K562 (cell line): ENCODE measurements at regions not wholly inside any gene's neighbourhood (a gene's known extent, or its start where the extent isn't known, plus 50 kb on each side); places are given as distances from the start of the nearest gene placed in this dataset.

Source experiments
- CCAR2 ChIP-seq: fragments of 200-400 bp; formaldehyde crosslinking; IDR thresholded peaks from 2 replicates; pipeline ENCODE4 v1.6.1; 2017; ENCODE audit warnings: mild to moderate bottlenecking, low read depth, low read length
- CHD1 ChIP-seq: fragments of 200-600 bp; sonication (generic); IDR thresholded peaks from one replicate; pipeline ENCODE4 v1.6.1; 2012; ENCODE audit warnings: mild to moderate bottlenecking, moderate library complexity, low read length, inconsistent platforms
- DPF2 ChIP-seq: fragments of 450-650 bp; IDR thresholded peaks from 2 replicates; pipeline ENCODE4 v1.6.1; 2016
- EHMT2 ChIP-seq: fragments of 450-650 bp; IDR thresholded peaks from 2 replicates; pipeline ENCODE4 v1.6.1; 2018; ENCODE audit warnings: antibody characterized with exemption
- FOXP1 ChIP-seq: sonication (generic); formaldehyde crosslinking; IDR thresholded peaks from 2 replicates; pipeline ENCODE4 v1.8.0; 2022; ENCODE audit warnings: mild to moderate bottlenecking, missing genetic modification reagents
- MBD2 ChIP-seq: sonication (generic); IDR thresholded peaks from 2 replicates; pipeline ENCODE4 v1.6.1; 2016; ENCODE audit warnings: low read depth, borderline replicate concordance
- SMARCE1 ChIP-seq: fragments of 450-650 bp; IDR thresholded peaks from 2 replicates; pipeline ENCODE4 v1.7.1; 2016; ENCODE audit warnings: mild to moderate bottlenecking
- TF ChIP-seq, protein P1 (sequence below): fragments of 450-650 bp; conservative IDR thresholded peaks from 2 replicates; pipeline ENCODE4 v1.6.1; 2016; ENCODE audit warnings: missing genetic modification characterization, low read depth, mild to moderate bottlenecking, control low read depth, missing compliant biosample characterization
- TF ChIP-seq, protein P2 (sequence below): fragments of 200-800 bp; sonication (Bioruptor generic); IDR thresholded peaks from 2 replicates; pipeline ENCODE4 v1.6.1; 2017; ENCODE audit warnings: missing genetic modification characterization, missing compliant biosample characterization
- TF ChIP-seq, protein P3 (sequence below): sonication (generic); formaldehyde crosslinking; IDR thresholded peaks from 2 replicates; pipeline ENCODE4 v1.5.0; 2020; ENCODE audit warnings: missing genetic modification reagents
- TF ChIP-seq, protein P4 (sequence below): sonication (generic); formaldehyde crosslinking; IDR thresholded peaks from 2 replicates; pipeline ENCODE4 v1.8.0; 2022; ENCODE audit warnings: mild to moderate bottlenecking, missing genetic modification reagents, borderline replicate concordance
- TF ChIP-seq, protein P5 (sequence below): fragments of 450-650 bp; IDR thresholded peaks from 2 replicates; pipeline ENCODE4 v1.7.0; 2016; ENCODE audit warnings: borderline replicate concordance
- TF ChIP-seq, protein P6 (sequence below): fragments of 450-650 bp; IDR thresholded peaks from 2 replicates; pipeline ENCODE4 v1.7.1; 2018; ENCODE audit warnings: mild to moderate bottlenecking, low read depth; ENCODE audit not compliant: partially characterized antibody
- TF ChIP-seq, protein P7 (sequence below), 2 experiments: fragments of 450-650 bp; conservative IDR thresholded peaks; 2 replicates each; pipeline ENCODE4 v1.6.1; 2017; ENCODE audit warnings: mild to moderate bottlenecking in 2 of 2, moderate library complexity in 2 of 2

DNA sequence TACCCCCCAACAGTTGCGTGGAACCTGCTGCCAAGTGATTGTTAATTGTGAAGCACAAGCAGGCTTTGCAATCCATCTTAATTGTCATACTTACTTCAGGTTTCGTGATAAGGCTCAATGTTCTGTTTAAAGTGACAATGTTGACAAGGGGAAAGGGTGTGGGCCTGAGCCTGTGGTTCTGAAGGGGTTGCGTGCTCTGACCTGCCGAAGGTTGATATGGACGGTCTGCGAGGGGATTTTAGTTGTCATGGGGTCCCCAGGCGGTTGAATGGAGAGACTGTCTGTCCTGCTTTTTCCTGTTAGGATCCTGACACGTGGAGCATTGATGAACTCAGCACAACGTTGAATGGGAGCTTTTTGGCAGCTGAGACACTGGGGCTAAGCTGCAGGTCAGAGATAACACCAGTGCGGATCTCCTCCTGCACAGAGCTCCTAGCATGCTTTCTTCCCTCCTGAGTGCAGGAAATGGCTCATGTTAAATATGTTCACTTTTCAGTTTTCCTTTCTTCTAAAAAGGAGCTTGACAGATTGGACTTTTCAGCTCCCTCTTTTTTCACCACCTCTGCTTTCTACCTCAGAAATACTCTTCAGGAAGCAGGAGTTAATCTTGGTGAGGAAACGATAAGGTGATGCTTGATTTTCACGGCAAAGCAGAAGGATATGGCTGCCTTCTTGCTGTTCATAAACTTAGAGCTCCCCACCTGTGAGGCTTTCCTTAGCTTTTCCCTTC lies 62.9 kb upstream of the ZEB2 start (continued):
- TF ChIP-seq, protein P1, sequence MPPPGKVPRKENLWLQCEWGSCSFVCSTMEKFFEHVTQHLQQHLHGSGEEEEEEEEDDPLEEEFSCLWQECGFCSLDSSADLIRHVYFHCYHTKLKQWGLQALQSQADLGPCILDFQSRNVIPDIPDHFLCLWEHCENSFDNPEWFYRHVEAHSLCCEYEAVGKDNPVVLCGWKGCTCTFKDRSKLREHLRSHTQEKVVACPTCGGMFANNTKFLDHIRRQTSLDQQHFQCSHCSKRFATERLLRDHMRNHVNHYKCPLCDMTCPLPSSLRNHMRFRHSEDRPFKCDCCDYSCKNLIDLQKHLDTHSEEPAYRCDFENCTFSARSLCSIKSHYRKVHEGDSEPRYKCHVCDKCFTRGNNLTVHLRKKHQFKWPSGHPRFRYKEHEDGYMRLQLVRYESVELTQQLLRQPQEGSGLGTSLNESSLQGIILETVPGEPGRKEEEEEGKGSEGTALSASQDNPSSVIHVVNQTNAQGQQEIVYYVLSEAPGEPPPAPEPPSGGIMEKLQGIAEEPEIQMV (tag) = 0 out of 2 replicates have a peak, but pooled peaks have one; percentile 33
- no peak for TF ChIP-seq CCAR2
- TF ChIP-seq, protein P2, sequence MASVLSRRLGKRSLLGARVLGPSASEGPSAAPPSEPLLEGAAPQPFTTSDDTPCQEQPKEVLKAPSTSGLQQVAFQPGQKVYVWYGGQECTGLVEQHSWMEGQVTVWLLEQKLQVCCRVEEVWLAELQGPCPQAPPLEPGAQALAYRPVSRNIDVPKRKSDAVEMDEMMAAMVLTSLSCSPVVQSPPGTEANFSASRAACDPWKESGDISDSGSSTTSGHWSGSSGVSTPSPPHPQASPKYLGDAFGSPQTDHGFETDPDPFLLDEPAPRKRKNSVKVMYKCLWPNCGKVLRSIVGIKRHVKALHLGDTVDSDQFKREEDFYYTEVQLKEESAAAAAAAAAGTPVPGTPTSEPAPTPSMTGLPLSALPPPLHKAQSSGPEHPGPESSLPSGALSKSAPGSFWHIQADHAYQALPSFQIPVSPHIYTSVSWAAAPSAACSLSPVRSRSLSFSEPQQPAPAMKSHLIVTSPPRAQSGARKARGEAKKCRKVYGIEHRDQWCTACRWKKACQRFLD (CRISPR knock-in tag) = peak; percentile 96
- TF ChIP-seq, protein P3, sequence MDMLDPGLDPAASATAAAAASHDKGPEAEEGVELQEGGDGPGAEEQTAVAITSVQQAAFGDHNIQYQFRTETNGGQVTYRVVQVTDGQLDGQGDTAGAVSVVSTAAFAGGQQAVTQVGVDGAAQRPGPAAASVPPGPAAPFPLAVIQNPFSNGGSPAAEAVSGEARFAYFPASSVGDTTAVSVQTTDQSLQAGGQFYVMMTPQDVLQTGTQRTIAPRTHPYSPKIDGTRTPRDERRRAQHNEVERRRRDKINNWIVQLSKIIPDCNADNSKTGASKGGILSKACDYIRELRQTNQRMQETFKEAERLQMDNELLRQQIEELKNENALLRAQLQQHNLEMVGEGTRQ (CRISPR knock-in tag) = peak; percentile 77
- TF ChIP-seq CHD1 = no peak
- peak; percentile 98 for TF ChIP-seq DPF2
- peak; percentile 72; the same call in 1 of the 2 replicates for TF ChIP-seq FOXP1 (CRISPR knock-in tag)
- TF ChIP-seq, protein P4, sequence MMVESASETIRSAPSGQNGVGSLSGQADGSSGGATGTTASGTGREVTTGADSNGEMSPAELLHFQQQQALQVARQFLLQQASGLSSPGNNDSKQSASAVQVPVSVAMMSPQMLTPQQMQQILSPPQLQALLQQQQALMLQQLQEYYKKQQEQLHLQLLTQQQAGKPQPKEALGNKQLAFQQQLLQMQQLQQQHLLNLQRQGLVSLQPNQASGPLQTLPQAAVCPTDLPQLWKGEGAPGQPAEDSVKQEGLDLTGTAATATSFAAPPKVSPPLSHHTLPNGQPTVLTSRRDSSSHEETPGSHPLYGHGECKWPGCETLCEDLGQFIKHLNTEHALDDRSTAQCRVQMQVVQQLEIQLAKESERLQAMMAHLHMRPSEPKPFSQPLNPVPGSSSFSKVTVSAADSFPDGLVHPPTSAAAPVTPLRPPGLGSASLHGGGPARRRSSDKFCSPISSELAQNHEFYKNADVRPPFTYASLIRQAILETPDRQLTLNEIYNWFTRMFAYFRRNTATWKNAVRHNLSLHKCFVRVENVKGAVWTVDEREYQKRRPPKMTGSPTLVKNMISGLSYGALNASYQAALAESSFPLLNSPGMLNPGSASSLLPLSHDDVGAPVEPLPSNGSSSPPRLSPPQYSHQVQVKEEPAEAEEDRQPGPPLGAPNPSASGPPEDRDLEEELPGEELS (CRISPR knock-in tag) = no peak
- TF ChIP-seq, protein P5, sequence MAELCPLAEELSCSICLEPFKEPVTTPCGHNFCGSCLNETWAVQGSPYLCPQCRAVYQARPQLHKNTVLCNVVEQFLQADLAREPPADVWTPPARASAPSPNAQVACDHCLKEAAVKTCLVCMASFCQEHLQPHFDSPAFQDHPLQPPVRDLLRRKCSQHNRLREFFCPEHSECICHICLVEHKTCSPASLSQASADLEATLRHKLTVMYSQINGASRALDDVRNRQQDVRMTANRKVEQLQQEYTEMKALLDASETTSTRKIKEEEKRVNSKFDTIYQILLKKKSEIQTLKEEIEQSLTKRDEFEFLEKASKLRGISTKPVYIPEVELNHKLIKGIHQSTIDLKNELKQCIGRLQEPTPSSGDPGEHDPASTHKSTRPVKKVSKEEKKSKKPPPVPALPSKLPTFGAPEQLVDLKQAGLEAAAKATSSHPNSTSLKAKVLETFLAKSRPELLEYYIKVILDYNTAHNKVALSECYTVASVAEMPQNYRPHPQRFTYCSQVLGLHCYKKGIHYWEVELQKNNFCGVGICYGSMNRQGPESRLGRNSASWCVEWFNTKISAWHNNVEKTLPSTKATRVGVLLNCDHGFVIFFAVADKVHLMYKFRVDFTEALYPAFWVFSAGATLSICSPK = no peak
- peak; percentile 98 for TF ChIP-seq SMARCE1
- TF ChIP-seq, protein P6, sequence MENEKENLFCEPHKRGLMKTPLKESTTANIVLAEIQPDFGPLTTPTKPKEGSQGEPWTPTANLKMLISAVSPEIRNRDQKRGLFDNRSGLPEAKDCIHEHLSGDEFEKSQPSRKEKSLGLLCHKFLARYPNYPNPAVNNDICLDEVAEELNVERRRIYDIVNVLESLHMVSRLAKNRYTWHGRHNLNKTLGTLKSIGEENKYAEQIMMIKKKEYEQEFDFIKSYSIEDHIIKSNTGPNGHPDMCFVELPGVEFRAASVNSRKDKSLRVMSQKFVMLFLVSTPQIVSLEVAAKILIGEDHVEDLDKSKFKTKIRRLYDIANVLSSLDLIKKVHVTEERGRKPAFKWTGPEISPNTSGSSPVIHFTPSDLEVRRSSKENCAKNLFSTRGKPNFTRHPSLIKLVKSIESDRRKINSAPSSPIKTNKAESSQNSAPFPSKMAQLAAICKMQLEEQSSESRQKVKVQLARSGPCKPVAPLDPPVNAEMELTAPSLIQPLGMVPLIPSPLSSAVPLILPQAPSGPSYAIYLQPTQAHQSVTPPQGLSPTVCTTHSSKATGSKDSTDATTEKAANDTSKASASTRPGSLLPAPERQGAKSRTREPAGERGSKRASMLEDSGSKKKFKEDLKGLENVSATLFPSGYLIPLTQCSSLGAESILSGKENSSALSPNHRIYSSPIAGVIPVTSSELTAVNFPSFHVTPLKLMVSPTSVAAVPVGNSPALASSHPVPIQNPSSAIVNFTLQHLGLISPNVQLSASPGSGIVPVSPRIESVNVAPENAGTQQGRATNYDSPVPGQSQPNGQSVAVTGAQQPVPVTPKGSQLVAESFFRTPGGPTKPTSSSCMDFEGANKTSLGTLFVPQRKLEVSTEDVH = peak; percentile 63
- TF ChIP-seq EHMT2 = no peak
- TF ChIP-seq, protein P7, sequence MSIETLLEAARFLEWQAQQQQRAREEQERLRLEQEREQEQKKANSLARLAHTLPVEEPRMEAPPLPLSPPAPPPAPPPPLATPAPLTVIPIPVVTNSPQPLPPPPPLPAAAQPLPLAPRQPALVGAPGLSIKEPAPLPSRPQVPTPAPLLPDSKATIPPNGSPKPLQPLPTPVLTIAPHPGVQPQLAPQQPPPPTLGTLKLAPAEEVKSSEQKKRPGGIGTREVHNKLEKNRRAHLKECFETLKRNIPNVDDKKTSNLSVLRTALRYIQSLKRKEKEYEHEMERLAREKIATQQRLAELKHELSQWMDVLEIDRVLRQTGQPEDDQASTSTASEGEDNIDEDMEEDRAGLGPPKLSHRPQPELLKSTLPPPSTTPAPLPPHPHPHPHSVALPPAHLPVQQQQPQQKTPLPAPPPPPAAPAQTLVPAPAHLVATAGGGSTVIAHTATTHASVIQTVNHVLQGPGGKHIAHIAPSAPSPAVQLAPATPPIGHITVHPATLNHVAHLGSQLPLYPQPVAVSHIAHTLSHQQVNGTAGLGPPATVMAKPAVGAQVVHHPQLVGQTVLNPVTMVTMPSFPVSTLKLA (conservative IDR thresholded peaks at IDR 0.05) = peak; percentile 99
- TF ChIP-seq MBD2 = peak; percentile 79; the same call in 1 of the 2 replicates
